ENCODE measurements at regions not wholly inside any gene's neighbourhood (a gene's known extent, or its start where the extent isn't known, plus 50 kb on each side); places are given as distances from the start of the nearest gene placed in this dataset.
A peak's percentile ranks its signal among the peaks of the same experiment; 100 is the strongest.
"Not testable (repeated sequence)": the region's sequence is repeated elsewhere in the genome, so short reads cannot be mapped to it uniquely, and the experiment has no call there.

- DNase-seq, result no peak
Measured at GRCh38 chr3:150300388-150300787, 107.7 kb upstream of the TSC22D2 start.

DNA sequence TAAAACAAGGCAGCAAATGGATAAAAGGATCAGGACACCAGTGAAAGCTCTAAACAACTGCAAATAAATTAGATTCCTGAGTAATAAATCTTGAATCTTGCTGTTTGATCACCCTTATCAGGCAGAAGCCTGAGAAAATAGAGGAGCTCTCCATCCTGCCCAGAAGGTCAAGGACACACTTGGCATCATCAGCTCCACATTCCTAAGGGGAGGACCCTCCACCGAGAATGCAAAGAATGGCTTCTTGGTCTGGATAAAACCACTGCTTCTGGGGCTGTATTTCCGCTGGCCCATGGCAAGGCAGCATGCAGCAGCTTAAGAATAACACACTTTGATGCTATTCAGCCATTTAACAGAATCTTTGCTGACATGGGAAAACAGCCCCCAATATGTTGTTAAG lies 108.9 kb upstream of the TSC22D2 start:
- no peak for DNase-seq

DNA sequence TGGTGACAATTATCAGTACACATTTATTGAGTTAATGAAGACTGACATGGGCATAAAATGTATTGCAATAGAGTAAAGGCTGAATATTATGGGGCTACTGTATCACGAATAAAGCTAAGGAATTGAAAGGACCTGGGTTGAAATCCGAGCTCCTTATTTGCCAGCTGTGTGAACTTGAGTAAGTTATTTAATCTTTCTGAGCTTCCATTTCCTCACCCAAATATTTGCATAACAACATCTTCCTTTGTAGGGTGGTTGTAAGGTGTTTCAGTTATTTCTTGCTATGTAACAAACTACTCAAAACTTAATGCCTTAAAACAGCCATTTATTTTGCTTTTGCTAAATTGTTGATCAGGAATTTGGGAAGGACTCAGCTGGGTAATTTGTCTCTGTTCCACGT lies 111.1 kb upstream of the TSC22D2 start:
- DNase-seq, result no peak

GRCh38 chr3:150296123-150296735 lies 111.9 kb upstream of the TSC22D2 start:
- DNase-seq, result no peak

GRCh38 chr3:150293401-150294001 lies 114.6 kb upstream of the TSC22D2 start:
- no peak for DNase-seq

DNA sequence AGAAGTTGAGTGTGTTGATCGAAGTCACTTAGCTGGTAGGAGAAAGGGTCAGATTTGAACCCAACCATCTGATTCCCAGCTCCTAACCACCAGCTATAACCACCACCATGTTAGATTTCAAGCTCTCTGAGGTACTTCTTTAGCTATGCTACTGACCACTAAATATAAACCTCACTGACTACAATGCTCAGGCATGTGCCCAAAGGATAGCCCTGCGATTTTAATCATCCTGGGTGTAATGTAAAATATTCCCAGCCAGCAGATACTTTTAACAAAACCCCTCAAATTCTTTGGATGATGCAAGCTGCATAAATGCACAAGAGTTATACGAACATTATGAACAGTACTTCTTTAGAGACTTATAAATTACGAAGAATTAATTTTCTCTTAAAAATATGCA lies 115.2 kb upstream of the TSC22D2 start:
- no peak for DNase-seq

DNA sequence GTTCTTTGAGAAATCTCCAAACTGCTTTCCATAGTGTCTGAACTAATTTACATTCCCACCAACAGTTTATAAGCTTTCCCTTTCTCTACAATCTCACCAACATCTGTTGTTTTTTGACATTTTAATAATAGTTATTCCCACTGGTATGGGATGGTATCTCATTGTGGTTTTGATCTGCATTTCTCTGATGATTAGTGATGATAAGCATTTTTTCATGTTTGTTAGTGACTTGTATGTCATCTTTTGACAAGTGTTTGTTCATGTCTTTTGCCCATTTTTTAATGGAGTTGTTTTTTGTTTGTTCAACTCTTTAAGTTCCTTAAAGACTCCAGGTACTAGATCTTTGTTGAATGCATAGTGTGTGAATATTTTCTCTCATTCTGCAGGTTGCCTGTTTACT lies 116.6 kb upstream of the TSC22D2 start:
- DNase-seq, result no peak

DNA sequence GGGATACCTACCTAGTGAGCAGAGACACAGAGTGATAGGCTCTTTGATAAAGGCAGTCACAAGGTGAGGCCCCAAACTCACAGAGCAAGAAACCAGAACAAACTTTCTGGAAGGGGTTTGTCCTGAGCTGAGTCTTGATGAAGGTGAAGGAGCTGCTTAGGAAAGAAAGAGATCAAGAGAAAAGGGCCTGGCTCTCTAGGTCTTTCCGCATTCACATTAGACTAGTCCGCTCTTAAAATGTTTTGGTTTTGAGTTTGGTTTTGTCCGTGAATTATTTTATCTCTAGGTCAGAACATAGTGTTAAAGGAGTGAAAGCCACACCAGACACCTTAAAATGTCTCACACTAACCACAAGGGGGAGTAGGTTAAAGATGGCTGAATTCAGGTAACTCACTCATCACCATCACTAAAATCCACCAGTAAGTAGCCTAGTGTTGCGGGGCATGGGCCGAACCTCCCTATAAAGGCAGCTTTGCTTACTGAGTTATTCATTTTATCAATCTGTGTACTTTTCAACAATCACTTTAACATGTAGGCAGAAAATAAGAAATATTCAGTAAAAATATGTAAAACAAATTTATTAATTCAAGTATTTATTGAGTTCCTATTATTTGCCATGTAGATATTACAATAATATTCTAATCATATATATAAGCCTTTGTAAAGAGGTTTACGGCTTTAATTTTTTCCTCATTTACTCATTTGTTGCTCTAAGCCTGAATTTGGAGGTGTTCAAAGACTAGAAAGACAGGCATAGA lies 121.5 kb upstream of the TSC22D2 start:
- DNase-seq, result peak; percentile 78

DNA sequence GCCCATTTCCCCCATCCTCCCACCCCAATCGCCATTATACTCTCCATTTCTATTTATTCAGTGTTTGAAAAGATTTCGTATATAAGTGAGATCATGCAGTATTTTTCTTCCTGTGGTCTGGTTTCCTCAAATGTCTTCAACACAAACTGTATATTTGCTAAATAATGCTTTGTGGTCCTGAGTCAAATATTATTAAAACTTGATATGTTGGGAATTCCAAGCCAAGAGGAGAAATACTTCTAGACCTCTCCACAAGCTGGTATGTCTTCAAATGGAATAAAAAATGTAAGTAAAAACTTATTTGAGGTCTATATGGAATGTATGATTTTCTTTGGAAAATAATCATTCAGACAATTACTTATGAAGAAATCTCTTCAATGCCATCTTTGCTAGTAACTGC lies 122.5 kb upstream of the TSC22D2 start:
- DNase-seq, result no peak

DNA sequence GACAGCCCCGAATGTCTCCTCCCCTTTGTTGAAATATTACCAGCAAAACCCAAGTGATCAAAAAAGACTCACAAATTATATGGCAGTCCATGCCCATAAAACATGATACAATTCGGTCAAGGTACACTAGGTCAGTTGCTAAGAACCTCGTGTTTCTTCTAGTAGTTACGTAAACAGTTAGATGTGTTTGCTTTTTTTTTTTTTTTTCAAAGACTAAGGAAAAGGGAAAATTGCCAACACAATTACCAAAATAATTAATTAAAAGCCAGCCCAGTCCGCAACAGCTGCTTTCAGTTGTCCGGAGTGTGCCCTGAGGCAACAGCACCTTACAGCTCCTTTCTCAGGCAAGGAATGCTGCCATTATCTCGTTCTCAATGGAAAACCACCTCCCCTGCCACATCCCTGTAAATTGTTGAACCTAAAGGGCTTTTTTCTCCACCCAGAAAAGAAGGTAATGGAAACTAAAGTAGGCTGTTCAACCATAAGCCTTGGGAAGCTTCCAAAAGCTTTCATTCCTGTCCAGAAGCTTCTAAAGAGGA lies 129.2 kb upstream of the TSC22D2 start:
- DNase-seq, result no peak

DNA sequence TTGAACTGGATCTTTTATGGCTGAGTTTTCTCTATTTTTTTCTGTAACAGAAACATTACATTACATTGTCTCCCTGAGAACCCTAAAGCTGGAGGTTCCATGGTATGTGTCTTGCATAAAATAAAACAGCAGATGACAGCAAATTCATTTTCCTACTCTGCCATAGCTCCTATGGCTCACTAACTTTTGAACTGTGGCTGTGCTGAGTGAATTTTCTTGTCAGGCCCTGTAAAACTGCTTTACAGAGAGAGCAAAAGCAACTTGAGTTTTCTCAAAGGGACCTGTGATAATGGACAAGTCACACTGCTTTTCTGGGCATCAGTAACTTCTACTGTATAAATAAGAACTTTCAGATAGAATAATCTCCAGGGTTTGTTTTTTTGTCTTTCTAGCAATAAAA lies 129.9 kb upstream of the TSC22D2 start:
- no peak for DNase-seq

GRCh38 chr3:150277444-150277843 lies 130.7 kb upstream of the TSC22D2 start:
- DNase-seq, result no peak

DNA sequence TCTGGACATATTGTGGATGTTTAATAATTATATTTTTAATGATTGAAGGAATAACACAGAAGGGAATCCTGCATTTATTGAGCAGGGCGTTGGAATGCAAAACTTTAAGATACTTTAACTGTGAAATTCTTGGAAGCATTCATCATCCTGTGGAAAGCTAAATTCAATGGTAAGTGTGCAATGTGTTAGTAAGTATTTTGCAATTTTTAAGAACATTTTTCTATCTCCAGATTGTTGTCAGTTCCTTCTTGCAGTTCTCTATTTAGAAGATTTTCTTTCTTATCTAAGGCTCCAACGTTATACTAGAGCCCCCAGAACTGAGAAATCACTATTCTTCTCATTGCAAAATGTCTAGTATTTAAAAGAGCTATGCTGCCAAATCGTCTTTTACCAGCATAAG lies 132.2 kb upstream of the TSC22D2 start:
- DNase-seq, result no peak

DNA sequence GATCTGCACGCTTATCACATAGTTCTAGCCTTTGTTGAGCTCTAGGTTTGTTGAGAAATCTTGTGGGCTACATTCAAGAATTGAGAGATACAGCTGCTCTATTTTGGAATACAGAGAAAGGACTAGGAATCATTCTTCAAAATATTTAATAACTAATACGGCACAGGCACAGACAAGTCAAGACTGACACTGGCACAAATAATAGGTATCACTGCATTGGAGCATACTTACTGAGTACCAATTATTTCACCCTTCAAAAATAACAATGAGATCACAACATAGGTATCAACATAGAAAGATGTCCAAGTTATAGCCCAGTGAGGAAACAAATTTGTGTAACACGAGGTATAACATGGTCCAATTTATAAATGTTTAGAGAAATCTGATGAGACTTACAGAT lies 133.7 kb upstream of the TSC22D2 start:
- DNase-seq, result no peak

DNA sequence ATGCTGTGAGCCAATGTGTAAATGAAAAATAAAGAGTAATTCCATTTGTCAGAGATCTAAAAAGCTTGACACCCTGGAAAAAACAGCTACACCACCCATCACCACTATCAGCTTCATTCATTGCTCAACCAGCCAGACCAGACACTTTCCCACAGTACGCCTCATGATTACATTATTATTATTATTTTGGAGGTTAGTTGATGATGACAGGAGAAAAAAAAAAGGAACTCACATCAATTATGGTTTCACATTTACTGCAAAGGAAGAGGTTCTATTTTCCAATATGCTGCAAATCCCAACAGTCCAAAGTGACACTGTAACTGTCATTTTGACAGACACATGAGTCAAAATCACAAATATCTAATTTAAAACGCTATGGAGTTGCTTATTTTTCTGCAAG lies 134.7 kb upstream of the TSC22D2 start:
- DNase-seq, result no peak

DNA sequence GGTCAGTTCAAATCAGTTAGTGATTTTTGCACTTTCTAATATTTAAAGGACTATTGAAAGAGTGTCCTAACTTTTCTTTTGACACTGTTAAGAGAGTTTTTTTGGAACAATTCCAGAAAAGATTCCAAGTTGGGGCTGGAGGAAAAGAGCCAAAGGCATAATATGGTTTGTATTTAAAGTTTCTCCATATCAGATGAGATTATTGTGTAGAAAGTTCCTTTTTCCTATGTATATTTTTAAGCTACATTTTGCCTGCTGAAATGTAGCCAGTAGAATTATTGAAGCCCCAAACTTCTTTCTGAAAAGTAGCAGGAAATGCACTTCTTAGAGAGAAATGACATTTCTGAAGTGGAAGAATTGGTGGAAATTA lies 136.5 kb upstream of the TSC22D2 start:
- no peak for DNase-seq

DNA sequence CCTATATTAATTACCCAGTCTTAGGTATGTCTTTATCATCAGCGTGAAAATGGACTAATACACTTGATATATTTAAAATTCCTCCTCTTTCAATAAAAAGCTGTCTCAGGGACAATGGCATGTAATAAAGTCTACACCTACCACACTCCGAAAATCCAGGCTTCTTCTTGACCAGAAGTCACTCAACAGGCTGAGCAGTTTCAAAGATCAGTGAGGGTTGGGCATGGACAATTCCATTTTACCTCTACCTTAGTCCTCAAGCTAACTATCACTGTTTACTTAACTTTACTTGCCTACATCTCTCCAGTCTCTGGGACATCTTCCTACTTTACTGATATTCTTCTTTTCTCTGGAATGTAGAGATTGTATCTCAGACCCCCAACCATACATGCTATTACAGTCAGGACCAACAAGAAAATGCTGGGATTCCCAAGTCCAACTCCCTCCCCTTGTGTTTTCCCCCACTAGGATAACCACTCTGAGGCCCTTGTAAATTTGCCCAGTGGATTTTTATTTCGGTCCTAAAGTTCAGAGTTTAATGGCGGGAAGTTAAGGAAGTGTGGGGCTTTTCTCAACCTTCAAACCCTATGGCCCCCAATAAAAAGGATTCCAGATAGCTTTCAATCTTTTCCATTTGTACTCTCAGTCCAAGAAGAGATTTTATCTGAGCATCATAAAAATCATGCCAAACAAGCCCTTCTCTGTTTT lies 137.1 kb upstream of the TSC22D2 start:
- DNase-seq, result no peak

DNA sequence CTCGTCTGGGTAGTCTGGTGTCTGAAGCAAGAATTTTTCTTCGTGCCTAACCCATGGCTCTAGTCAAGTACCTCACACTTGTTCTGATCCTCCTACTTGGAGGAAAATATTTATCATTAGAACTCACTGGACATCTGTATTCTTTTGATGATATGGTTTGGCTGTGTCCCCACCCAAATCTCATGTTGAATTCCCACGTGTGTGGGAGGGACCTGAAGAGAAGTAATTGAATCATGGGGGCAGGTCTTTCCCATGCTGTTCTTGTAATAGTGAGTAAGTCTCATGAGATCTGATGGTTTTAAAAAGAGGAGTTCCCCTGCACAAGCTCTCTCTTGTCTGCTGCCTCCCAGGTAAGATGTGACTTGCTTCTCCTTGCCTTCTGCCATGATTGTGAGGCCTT lies 137.7 kb upstream of the TSC22D2 start:
- DNase-seq, result not testable (repeated sequence)

DNA sequence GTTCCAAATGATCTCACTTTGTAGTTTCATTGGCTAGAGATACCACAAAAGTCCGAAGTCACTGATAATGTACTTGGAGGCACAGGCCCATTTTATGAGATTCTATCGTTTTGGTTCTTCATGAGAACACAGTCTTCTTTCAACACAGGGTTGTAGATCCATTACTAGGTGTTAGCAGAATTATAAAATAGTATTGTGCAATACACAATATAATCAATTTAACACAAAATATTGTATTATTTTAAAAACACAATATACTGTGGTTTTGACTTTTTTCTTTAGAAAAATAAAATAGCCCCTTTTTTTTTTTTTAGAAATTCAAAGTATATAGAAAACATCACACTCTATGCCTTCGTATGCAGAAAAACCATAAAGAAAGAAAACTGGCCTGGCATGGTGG lies 138.6 kb upstream of the TSC22D2 start:
- no peak for DNase-seq

GRCh38 chr3:150268426-150269391 lies 139.4 kb upstream of the TSC22D2 start:
- no peak for DNase-seq

GRCh38 chr3:150267288-150267687 lies 140.8 kb upstream of the TSC22D2 start:
- DNase-seq, result no peak

- DNase-seq, result no peak
Measured at GRCh38 chr3:150265305-150265704, 142.8 kb upstream of the TSC22D2 start.

Data from hematopoietic multipotent progenitor cell treated with erythropoietin and hydrocortisone succinate and interleukin-3 and kit ligand, for 6 days (in vitro differentiated cells).